GM10248 (cell line): ENCODE measurements at regions not wholly inside any gene's neighbourhood (a gene's known extent, or its start where the extent isn't known, plus 50 kb on each side); places are given as distances from the start of the nearest gene placed in this dataset.

Experiments used
- CTCF ChIA-PET: fragments of 300-600 bp; sonication (Branson Sonifier 250); formaldehyde crosslinking; extraction: SDS; loops from one replicate; lab custom pipeline; 2021; ENCODE audit warnings: antibody characterized with exemption; lab: Yijun Ruan, JAX
- POLR2A ChIA-PET: fragments of 350-650 bp; sonication (Branson Sonifier 250); formaldehyde crosslinking; extraction: SDS; loops from one replicate; lab custom pipeline; 2020; ENCODE audit warnings: antibody characterized with exemption; lab: Yijun Ruan, JAX
- DNase-seq: peaks from one replicate; pipeline ENCODE4 v3.0.0; 2012; ENCODE audit errors: extremely low spot score
- CTCF ChIP-seq: IDR thresholded peaks from 2 replicates; pipeline ENCODE4 v1.5.1; 2012; ENCODE audit warnings: mild to moderate bottlenecking, low read depth; ENCODE audit errors: extremely low read depth, missing control alignments, control extremely low read depth

- CTCF ChIA-PET = interaction anchor here (0.8 kb wide), 1 partner anchor 8 kb away, joined by 3 read pairs; no protein-coding TSS in a partner anchor
- TF ChIP-seq CTCF = no peak
- no peak for DNase-seq
- POLR2A ChIA-PET = no interaction called here
These were observed 125.9 kb downstream of the RIPK4 start for GRCh38 chr21:41640748-41641509.

GRCh38 chr21:41639766-41640165, 127.1 kb downstream of the RIPK4 start:
- POLR2A ChIA-PET = no interaction called here
- no peak for DNase-seq
- no peak for TF ChIP-seq CTCF
- CTCF ChIA-PET = no interaction called here

GRCh38 chr21:41639336-41639735, 127.5 kb downstream of the RIPK4 start:
- ChIA-PET CTCF (no interaction called here), POLR2A (no interaction called here)
- no peak for TF ChIP-seq CTCF
- DNase-seq = no peak

- ChIA-PET POLR2A (no interaction called here), CTCF (no interaction called here)
- TF ChIP-seq CTCF = no peak
These were observed 128.6 kb downstream of the RIPK4 start for GRCh38 chr21:41638201-41638790.

GRCh38 chr21:41636636-41637630, 129.0 kb upstream of the TMPRSS2 start:
- TF ChIP-seq CTCF = no peak
- ChIA-PET POLR2A (no interaction called here), CTCF (no interaction called here)
- no peak for DNase-seq

More at GRCh38 chr21:41638201-41638790, 128.6 kb downstream of the RIPK4 start:
- DNase-seq = no peak

GRCh38 chr21:41635874-41636273, 127.9 kb upstream of the TMPRSS2 start:
- TF ChIP-seq CTCF = no peak
- POLR2A ChIA-PET = no interaction called here
- DNase-seq = no peak
- CTCF ChIA-PET = no interaction called here
